ENCODE measurements at regions not wholly inside any gene's neighbourhood (a gene's known extent, or its start where the extent isn't known, plus 50 kb on each side); places are given as distances from the start of the nearest gene placed in this dataset.

DNA sequence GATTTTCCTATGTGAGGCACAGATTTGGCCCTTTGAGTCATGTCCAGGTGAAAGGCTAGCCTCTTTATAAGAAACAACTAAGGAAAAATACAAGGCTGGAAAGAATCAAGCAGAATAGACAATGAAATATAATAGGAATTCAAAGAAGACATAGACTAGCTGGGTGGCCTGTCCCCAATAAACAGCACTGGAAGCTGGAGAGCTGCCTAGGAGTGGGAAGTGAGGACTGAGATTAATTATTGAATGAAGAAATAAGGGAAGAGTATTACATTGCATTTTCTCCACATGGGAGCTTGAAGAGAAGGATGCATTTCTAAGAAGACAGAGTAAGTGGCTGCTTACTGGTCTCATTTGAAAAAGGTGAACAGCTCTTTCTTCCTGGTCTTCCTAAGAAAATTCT, 100.0 kb downstream of the CCDC34 start:
- TF ChIP-seq, protein P1, sequence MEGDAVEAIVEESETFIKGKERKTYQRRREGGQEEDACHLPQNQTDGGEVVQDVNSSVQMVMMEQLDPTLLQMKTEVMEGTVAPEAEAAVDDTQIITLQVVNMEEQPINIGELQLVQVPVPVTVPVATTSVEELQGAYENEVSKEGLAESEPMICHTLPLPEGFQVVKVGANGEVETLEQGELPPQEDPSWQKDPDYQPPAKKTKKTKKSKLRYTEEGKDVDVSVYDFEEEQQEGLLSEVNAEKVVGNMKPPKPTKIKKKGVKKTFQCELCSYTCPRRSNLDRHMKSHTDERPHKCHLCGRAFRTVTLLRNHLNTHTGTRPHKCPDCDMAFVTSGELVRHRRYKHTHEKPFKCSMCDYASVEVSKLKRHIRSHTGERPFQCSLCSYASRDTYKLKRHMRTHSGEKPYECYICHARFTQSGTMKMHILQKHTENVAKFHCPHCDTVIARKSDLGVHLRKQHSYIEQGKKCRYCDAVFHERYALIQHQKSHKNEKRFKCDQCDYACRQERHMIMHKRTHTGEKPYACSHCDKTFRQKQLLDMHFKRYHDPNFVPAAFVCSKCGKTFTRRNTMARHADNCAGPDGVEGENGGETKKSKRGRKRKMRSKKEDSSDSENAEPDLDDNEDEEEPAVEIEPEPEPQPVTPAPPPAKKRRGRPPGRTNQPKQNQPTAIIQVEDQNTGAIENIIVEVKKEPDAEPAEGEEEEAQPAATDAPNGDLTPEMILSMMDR (IDR thresholded peaks at IDR 0.05; ENCODE audit: low read depth, low read length, missing input control): no peak
- TF ChIP-seq, protein P2, sequence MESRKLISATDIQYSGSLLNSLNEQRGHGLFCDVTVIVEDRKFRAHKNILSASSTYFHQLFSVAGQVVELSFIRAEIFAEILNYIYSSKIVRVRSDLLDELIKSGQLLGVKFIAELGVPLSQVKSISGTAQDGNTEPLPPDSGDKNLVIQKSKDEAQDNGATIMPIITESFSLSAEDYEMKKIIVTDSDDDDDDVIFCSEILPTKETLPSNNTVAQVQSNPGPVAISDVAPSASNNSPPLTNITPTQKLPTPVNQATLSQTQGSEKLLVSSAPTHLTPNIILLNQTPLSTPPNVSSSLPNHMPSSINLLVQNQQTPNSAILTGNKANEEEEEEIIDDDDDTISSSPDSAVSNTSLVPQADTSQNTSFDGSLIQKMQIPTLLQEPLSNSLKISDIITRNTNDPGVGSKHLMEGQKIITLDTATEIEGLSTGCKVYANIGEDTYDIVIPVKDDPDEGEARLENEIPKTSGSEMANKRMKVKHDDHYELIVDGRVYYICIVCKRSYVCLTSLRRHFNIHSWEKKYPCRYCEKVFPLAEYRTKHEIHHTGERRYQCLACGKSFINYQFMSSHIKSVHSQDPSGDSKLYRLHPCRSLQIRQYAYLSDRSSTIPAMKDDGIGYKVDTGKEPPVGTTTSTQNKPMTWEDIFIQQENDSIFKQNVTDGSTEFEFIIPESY (IDR thresholded peaks at IDR 0.05): no peak
- no peak for TF ChIP-seq RAD21 (IDR thresholded peaks at IDR 0.05)
